Pancreas (tissue), 10 donors: ENCODE measurements at regions not wholly inside any gene's neighbourhood (a gene's known extent, or its start where the extent isn't known, plus 50 kb on each side); places are given as distances from the start of the nearest gene placed in this dataset.

ENCODE experiments used
- ATAC-seq, 4 donors: fragments of 200-7000 bp; cut with Tn5 transposase; one replicate each; pipeline versions ENCODE4 v1.8.0 to v1.9.1; 2020; ENCODE audit warnings: mild to moderate bottlenecking in 4 of 4, moderate library complexity in 4 of 4
- DNase-seq, 6 donors: peaks; one replicate each; pipeline ENCODE4 v3.0.0-alpha.2; 2020
- FAIRE-seq: peaks from 2 replicates; lab custom pipeline; 2012; peaks lifted over from hg19 to GRCh38; lab: Jason Lieb, UNC
- H3K27ac ChIP-seq, 4 donors: fragments of 200-600 bp; sonication (generic); 1 replicate in 3 of 4; 2 replicates in 1 of 4; pipeline versions ENCODE4 v1.5.0 to v1.8.0; 2020
- H3K27me3 ChIP-seq, 4 donors: fragments of 200-600 bp; one replicate each; pipeline ENCODE4 v1.8.0; 2021
- H3K36me3 ChIP-seq, 3 donors: fragments of 200-600 bp; sonication (generic) in 1 of 3; one replicate each; pipeline versions ENCODE4 v1.5.0 to v1.8.0; 2020 to 2021
- H3K4me1 ChIP-seq, 3 donors: fragments of 200-600 bp; one replicate each; pipeline ENCODE4 v1.8.0; 2021
- H3K4me3 ChIP-seq, 4 donors: fragments of 200-600 bp; sonication (generic) in 2 of 4; one replicate each; pipeline versions ENCODE4 v1.5.0 to v1.8.0; 2020 to 2021
- H3K9me3 ChIP-seq, 4 donors: fragments of 200-600 bp; one replicate each; pipeline ENCODE4 v1.8.0; 2021
- WGBS, 2 donors: extraction: QIAGEN DNeasy Blood & Tissue Kit; methylation state at CpG; one replicate each; pipeline ENCODE4 v1.1.7; 2013; 5-methylcytosine and 5-hydroxymethylcytosine counted together
- intact Hi-C, 3 donors: fragments of 100-400 bp; cut with DNase I; formaldehyde crosslinking; loops; one replicate each; pipeline versions ENCODE4 v1.11.1 to v1.14.2; 2022
- TF ChIP-seq, protein P1 (sequence below), 4 donors: fragments of 200-600 bp; sonication (generic) in 3 of 4; IDR thresholded peaks; one replicate each; pipeline versions ENCODE4 v1.5.0 to v1.8.0; 2021; ENCODE audit warnings: antibody characterized with exemption in 4 of 4
- donor health status: healthy with polysubstance abuse.
- donor health status: DM: no; HTN: no; CAD: no; lungs with moderate emphysema.
- donor health status: DM: no; HTN: no; CAD: no.
- donor health status: control.
- donor health status: control.
- donor health status: Bipolar disorder and iron deficiency.
- donor health status: DM: yes; HTN: yes; CAD: no.
- donor health status: DM: no; HTN: no; CAD: no.
- donor health status: DM: no; HTN: no; CAD: no.
- donor health status: DM: yes; HTN: yes; CAD: no.

DNA sequence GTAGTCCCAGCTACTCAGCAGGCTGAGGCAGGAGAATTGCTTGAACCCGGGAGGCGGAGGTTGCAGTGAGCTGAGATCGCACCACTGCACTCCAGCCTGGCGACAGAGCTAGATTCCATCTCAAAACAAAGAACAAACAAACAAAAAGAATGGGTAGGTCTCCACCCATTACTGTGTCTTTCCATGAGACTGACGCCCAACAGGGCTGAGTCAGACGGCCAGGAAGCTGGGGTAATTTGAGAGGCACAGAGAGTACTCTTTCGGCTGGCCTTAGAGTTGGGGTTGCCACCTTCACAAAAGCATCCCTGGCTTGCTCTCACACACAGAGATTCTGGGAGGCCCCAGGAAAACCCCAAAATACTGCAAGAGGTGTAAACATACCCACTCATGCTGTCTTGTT lies 72.0 kb upstream of the DHRSX start:
- intact Hi-C loops: no loop called here
- ATAC-seq: no peak
- Histone ChIP-seq H3K27me3 (no peaks in the 10 kb centered on the region), H3K9me3 (no peaks in the 10 kb centered on the region), H3K36me3 (no peaks in the 10 kb centered on the region), H3K4me1 (no peaks in the 10 kb centered on the region), H3K27ac (no peak overlapping the region), H3K4me3 (no peak overlapping the region)
- no peak for DNase-seq
- no peak for FAIRE-seq
- TF ChIP-seq, protein P1, sequence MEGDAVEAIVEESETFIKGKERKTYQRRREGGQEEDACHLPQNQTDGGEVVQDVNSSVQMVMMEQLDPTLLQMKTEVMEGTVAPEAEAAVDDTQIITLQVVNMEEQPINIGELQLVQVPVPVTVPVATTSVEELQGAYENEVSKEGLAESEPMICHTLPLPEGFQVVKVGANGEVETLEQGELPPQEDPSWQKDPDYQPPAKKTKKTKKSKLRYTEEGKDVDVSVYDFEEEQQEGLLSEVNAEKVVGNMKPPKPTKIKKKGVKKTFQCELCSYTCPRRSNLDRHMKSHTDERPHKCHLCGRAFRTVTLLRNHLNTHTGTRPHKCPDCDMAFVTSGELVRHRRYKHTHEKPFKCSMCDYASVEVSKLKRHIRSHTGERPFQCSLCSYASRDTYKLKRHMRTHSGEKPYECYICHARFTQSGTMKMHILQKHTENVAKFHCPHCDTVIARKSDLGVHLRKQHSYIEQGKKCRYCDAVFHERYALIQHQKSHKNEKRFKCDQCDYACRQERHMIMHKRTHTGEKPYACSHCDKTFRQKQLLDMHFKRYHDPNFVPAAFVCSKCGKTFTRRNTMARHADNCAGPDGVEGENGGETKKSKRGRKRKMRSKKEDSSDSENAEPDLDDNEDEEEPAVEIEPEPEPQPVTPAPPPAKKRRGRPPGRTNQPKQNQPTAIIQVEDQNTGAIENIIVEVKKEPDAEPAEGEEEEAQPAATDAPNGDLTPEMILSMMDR (IDR thresholded peaks at IDR 0.05): no peak
- WGBS, 2 donors: 93 to 94% methylated on average over 7 of the region's 7 CpGs

DNA sequence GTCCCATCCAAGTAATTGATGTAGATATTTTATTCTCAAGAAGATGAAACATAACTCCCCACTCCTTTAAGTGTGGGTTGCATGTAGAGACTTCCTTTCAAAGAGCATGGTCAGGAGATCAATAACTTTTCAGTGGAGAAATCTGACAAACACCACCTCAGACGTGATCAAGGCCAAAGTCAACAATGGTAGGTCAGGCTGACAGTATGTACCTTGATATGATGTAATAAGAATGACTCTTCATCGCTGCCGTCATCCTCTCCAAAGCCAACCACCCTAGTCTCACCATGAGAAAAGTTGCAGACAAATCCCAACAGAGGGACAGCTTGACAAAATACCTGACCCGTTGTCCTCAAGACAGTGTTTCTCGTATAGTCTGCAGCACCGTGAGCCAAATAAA lies 67.3 kb upstream of the DHRSX start:
- peak in 1 of 6 donors; percentile 10 for DNase-seq
- peak in 3 of 4 donors; percentile 24 to 66 (median 55) for ATAC-seq

DNA sequence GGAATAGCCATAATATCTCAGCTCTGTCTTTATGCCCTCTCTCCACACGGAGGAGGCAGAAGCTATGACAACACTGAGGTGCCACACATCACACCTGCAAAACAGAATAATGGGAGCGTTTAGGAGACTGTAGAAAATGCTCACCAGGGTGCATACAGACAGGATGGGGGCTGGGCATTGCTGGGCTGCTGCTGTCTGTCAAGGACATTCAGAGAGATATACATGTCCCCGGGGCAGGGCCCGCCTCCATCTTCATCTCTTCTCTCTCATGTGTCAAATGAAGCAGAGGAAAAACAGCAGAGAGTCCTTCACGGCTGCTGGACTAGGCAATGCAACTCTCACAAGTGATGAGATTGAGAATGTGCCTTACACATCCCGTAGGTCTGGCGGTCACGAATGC lies 65.3 kb upstream of the DHRSX start:
- intact Hi-C loops: no loop called here
- Histone ChIP-seq H3K4me3 (no peak overlapping the region), H3K4me1 (no peaks in the 10 kb centered on the region), H3K27ac (no peak overlapping the region), H3K36me3 (no peaks in the 10 kb centered on the region), H3K9me3 (no peaks in the 10 kb centered on the region), H3K27me3 (no peaks in the 10 kb centered on the region)
- ATAC-seq (no peak), DNase-seq (no peak), FAIRE-seq (no peak)
- 75 to 83% methylated on average over 8 of the region's 8 CpGs for WGBS, 2 donors
- TF ChIP-seq, protein P1 (IDR thresholded peaks at IDR 0.05): no peak

More for the DNA sequence above, 67.3 kb upstream of the DHRSX start:
- Histone ChIP-seq H3K4me3 (no peak overlapping the region), H3K27me3 (no peaks in the 10 kb centered on the region), H3K27ac (no peak overlapping the region), H3K36me3 (no peaks in the 10 kb centered on the region), H3K9me3 (no peaks in the 10 kb centered on the region), H3K4me1 (no peaks in the 10 kb centered on the region)
- TF ChIP-seq, protein P1 (IDR thresholded peaks at IDR 0.05): no peak
- intact Hi-C loops: no loop called here
- FAIRE-seq: no peak
- WGBS, 2 donors: 54 to 58% methylated on average over 6 of the region's 6 CpGs

DNA sequence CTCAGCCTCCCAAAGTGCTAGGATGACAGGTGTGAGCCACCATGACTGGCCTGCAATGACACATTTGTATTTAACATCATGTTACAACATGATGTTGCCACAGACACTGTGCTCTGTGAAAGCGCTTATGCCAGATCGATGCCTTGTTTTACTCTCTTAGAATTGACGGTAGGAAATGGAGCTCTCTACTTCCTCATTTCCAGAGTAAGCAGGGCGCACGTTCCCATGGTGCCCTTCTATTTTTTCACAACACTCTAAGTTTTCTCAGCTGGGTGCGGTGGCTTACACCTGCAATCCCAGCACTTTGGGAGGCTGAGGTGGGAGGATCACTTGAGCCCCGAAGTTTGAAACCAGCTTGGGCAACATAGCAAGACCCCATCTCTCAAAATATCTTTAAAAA lies 60.7 kb upstream of the DHRSX start:
- Histone ChIP-seq H3K9me3 (no peaks in the 10 kb centered on the region), H3K36me3 (no peaks in the 10 kb centered on the region), H3K4me3 (no peak overlapping the region), H3K4me1 (no peaks in the 10 kb centered on the region), H3K27me3 (no peaks in the 10 kb centered on the region), H3K27ac (no peak overlapping the region)
- ATAC-seq (no peak), FAIRE-seq (no peak), DNase-seq (no peak)
- TF ChIP-seq, protein P1 (IDR thresholded peaks at IDR 0.05): no peak
- WGBS, 2 donors: 87% methylated on average over 7 of the region's 7 CpGs
- intact Hi-C loops: no loop called here

DNA sequence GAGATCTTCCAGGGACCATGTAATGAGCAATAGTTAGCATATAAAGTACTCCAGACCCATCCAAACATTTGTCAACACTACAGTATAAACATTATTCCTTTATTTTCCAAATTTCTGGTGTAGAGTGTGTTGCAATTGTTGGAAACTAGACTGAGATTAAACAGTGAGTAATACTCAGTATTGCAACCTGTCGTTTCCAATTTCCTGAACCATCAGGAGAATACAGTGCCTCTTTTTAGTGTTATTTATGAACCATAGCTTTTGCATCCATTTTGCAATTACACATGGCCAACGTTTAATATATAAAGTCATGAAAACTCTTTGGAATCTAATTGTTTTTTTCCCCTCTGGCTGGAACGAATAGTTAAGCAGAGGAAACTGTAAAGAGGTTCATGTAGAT lies 58.3 kb upstream of the DHRSX start:
- H3K27ac ChIP-seq: no peak overlapping the region
- no peaks in the 10 kb centered on the region for H3K27me3 ChIP-seq
- H3K4me3 ChIP-seq: no peak overlapping the region
- no peak for DNase-seq
- TF ChIP-seq, protein P1 (IDR thresholded peaks at IDR 0.05): no peak
- no peaks in the 10 kb centered on the region for H3K4me1 ChIP-seq
- WGBS, 2 donors: 41 to 58% methylated on average over 3 of the region's 3 CpGs
- intact Hi-C loops: no loop called here
- FAIRE-seq: no peak
- no peaks in the 10 kb centered on the region for H3K36me3 ChIP-seq
- ATAC-seq: no peak
- H3K9me3 ChIP-seq: no peaks in the 10 kb centered on the region
